ENCODE measurements at regions not wholly inside any gene's neighbourhood (a gene's known extent, or its start where the extent isn't known, plus 50 kb on each side); places are given as distances from the start of the nearest gene placed in this dataset.

DNA sequence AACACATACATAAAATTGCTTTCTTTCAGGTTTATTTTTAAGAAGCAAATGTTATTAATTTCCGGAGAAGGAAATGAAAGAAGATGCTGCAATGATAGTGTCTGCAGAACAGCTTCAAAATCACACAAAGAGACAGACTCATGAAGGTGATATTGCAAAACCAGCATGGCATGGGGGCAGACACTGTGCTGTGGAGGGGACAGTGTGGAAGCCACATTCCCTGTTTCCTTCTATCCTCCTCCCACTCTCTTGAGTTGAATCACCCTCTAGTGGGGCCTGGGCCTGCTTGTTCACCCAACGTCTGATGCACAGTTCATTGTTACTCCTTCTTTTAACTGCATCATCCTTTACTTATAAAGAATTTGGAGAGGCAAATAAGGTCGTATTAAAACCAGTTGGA, 104.0 kb upstream of the INSIG1 start:
- TF ChIP-seq, protein P1, sequence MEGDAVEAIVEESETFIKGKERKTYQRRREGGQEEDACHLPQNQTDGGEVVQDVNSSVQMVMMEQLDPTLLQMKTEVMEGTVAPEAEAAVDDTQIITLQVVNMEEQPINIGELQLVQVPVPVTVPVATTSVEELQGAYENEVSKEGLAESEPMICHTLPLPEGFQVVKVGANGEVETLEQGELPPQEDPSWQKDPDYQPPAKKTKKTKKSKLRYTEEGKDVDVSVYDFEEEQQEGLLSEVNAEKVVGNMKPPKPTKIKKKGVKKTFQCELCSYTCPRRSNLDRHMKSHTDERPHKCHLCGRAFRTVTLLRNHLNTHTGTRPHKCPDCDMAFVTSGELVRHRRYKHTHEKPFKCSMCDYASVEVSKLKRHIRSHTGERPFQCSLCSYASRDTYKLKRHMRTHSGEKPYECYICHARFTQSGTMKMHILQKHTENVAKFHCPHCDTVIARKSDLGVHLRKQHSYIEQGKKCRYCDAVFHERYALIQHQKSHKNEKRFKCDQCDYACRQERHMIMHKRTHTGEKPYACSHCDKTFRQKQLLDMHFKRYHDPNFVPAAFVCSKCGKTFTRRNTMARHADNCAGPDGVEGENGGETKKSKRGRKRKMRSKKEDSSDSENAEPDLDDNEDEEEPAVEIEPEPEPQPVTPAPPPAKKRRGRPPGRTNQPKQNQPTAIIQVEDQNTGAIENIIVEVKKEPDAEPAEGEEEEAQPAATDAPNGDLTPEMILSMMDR (IDR thresholded peaks at IDR 0.05; ENCODE audit: extremely low read depth, missing control alignments), result no peak
- no peak for DNase-seq (ENCODE audit: low spot score)

DNA sequence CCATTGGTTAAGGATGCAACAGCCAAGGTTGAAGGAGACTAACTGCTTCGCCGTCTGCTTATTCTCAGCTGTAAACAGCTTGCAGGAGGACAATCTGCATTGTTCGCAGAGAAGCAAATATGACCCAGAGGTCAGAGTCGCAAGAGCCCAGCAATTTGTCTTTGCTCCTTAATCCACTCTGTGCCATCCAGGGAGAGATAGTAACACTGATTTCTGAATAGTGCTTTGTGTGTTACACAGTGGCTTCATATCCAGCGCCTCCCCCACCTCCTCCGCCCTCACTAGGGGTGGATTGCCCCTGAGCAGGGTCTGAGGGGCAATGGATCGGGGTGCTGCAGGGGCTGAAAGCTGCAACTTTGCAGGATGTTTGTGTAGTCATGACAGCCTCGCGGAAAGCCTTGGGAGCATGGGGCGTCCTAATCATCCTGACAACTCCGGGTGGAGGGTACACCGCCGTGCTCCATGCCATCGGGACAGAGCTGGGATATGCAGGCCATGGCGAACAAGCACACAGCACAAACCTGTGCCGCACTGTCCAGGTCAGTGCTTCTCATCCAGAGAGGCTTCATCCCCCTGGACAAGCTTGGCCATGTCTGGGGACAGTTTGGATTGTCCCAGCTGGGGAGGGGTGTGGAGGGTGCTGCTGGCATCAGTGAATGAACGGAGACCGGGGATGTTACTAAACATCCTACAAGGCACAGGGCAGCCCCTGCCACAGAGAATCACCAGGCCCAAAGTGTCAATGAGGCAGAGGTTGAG, 103.1 kb upstream of the INSIG1 start:
- no peak for DNase-seq (ENCODE audit: low spot score)

DNA sequence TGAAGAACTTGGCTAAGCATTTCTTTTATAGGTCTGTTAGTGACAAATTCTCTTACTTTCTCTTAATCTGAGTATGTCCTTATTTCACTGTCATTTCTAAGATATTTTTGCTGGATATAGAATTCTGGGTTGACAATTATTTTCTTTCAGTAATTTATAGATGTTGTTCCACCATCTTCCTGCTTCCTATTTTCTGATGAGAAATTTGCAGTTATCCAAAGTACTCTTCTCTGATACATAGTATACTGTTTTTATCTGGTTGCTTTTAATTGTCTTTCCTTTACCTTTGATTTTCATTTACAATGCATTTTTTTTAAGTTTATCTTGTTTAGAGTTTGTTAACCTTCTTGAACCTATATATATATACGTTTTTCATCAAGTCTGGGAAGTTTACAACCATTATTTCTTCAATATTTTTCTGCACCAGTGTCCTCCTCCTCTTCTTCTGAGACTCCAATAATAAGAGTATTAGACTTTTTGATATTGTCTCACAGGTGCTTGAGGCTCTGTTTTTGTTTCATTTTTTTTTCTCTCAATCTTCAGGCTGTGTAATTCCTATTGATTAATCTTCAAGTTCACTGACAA, 101.6 kb upstream of the INSIG1 start:
- TF ChIP-seq, protein P1 (IDR thresholded peaks at IDR 0.05; ENCODE audit: extremely low read depth, missing control alignments), result no peak
- no peak for DNase-seq (ENCODE audit: low spot score)

More for the DNA sequence above, 103.1 kb upstream of the INSIG1 start:
- TF ChIP-seq, protein P1 (IDR thresholded peaks at IDR 0.05; ENCODE audit: extremely low read depth, missing control alignments), result no peak

DNA sequence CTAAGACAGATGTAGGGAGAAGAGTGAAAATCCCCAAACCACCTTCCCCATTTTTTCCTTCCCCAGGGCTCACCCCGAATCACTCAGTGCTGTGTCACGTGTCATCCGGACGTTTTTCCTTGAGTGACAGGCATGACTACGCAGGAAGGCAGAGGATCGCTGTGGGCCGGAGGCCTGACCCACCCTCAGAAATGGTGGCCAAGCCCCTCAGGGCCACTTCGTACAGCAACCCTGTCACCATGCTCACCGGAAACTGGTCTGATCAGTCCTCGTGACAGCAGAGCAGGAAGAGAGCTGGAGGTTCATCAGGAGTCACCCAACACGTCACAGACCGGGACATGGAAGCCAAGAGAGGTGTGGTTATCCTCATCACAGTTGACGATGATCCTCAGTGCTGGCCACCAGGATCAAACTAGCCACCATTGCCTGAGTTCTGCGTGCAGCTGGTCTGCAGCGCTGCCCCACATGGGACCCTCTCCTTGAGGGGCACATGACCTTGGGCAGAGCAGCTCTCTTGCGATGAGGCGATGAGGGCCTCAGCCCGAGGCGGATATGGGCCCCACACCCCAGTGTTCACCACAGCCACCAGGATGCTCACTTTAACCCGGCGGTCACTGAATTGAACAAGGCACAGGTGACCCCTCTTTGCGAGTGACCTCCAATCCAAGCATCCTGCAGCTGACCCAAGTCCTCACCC, 99.3 kb upstream of the INSIG1 start:
- TF ChIP-seq, protein P1 (IDR thresholded peaks at IDR 0.05; ENCODE audit: extremely low read depth, missing control alignments), result no peak
- DNase-seq (ENCODE audit: low spot score), result no peak

DNA sequence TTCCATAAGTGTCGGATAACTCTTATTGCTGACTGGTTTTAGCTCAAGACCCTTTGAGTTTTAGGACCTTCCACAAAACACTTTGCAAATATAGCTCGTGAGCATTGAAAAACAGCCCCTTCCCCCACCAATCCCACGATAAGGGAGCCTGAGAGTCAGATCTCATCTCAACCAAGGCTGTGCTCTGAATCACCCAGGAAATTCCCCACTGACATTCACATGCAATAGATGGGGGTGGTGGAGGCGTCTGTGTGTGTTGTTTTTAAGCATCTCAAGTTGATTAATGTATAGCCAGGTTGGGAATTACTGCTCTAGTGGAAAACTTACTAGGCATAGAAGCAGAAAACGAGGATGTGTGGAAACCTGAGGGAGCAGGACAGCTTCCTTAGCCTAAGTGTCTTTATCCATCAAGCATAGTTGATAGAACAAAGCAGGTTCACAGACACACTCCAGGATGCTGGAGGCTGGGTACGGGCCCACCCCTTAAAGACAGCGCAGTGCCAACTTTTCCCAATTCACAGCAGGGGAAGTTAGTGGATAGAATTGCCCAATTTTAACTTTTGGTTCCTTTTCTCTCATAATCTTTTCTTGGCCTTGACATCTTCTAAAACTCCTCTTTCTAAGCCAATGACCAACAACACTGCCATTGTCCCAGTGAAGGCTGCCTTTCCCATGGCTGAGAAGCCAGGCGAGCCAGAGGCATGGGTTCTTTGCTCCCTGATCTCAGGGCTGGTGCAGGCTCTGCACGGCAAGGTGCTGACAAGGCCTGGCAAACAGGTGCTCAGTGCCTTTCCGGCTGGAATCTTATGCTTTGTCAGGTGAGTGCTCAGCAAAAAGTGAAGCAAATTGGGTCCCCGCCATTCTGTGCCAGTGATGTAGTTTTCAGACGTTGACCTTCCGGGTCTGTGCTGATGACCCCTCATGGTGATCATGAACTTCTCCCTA, 98.5 kb upstream of the INSIG1 start:
- TF ChIP-seq, protein P1 (IDR thresholded peaks at IDR 0.05; ENCODE audit: extremely low read depth, missing control alignments), result no peak
- peak; percentile 51 for DNase-seq (ENCODE audit: low spot score)

DNA sequence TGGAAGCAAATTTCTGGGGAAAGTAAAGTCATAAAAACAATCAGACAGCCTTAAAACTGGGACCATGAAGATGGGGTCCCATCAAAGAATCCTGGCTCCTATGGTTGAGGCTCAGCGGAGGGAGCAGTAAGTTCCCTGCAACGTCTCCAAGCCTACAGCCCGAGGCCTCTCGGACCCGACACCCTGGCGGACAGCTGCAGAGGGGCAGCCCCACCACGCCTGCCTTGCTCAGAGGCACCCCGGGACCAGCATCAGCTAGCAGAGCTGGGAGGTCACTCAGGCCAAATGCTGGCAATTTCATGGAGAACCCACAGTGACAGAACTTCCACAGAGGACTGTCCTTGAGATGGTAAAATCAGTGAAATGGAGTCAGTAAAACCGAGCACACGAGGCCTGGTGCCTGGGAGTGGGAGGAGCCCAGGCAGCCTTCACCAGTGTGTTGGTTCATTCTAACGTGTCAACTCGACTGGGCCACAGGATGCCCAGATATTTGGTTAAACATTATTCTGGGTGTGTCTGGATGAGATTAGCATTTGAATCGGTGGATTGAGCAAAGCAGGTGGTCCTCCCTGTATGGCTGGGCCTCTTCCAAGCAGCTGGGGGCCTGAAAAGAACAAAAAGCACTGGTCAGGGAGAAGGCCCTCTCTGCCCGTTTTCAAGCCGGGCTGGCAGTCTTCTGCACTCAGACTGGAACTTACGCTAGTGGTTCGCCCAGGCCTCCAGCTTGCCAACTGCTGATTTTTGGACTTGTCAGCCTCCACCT, 96.2 kb upstream of the INSIG1 start:
- no peak for DNase-seq (ENCODE audit: low spot score)
- TF ChIP-seq, protein P1 (IDR thresholded peaks at IDR 0.05; ENCODE audit: extremely low read depth, missing control alignments), result no peak

All from GM20000 (cell line).